Nephron progenitor cell (in vitro differentiated cells): ENCODE measurements at regions not wholly inside any gene's neighbourhood (a gene's known extent, or its start where the extent isn't known, plus 50 kb on each side); places are given as distances from the start of the nearest gene placed in this dataset.

Experiments
- DNase-seq: peaks from one replicate; pipeline ENCODE4 v3.0.0; 2021
- H3K27ac Mint-ChIP-seq: 2 replicates; pipeline ENCODE4 v1.8.0; 2021; ENCODE audit warnings: mild to moderate bottlenecking, moderate library complexity, mixed read lengths
- H3K27me3 Mint-ChIP-seq: 2 replicates; pipeline ENCODE4 v1.8.0; 2021; ENCODE audit warnings: mild to moderate bottlenecking, low read depth, mixed read lengths; ENCODE audit not compliant: poor library complexity
- H3K36me3 Mint-ChIP-seq: 2 replicates; pipeline ENCODE4 v1.8.0; 2021; ENCODE audit warnings: low read depth, mixed read lengths
- H3K4me1 Mint-ChIP-seq: 2 replicates; pipeline ENCODE4 v1.8.0; 2021; ENCODE audit warnings: mixed read lengths
- H3K4me3 Mint-ChIP-seq: 2 replicates; pipeline ENCODE4 v1.8.0; 2021; ENCODE audit warnings: mild to moderate bottlenecking, moderate library complexity, mixed read lengths
- H3K9me3 Mint-ChIP-seq: 2 replicates; pipeline ENCODE4 v1.8.0; 2021; ENCODE audit warnings: mild to moderate bottlenecking, moderate library complexity, mixed read lengths
- CTCF ChIP-seq: fragments of 200-600 bp; sonication (generic); IDR thresholded peaks from 2 replicates; pipeline ENCODE4 v1.5.0; 2021; ENCODE audit warnings: antibody characterized with exemption

- Mint-ChIP-seq H3K4me1 (peaks cover 43% of the 10 kb centered on the region), H3K27me3 (peaks cover 21% of the 10 kb centered on the region), H3K9me3 (no peaks in the 10 kb centered on the region), H3K27ac (no peak overlapping the region), H3K36me3 (no peaks in the 10 kb centered on the region), H3K4me3 (no peak overlapping the region)
- DNase-seq: no peak
- no peak for TF ChIP-seq CTCF
These were observed 55.1 kb downstream of the SOX9 start for GRCh38 chr17:72175787-72176515.

GRCh38 chr17:72176516-72176851 lies 55.7 kb downstream of the SOX9 start:
- Mint-ChIP-seq H3K4me3 (no peak overlapping the region), H3K9me3 (peaks cover 3% of the 10 kb centered on the region), H3K27me3 (peaks cover 19% of the 10 kb centered on the region), H3K36me3 (no peaks in the 10 kb centered on the region), H3K27ac (no peak overlapping the region), H3K4me1 (peaks cover 40% of the 10 kb centered on the region)
- no peak for DNase-seq
- TF ChIP-seq CTCF: no peak

- no peak for DNase-seq
- no peak overlapping the region for H3K27ac Mint-ChIP-seq
- H3K36me3 Mint-ChIP-seq: no peaks in the 10 kb centered on the region
- peaks cover 3% of the 10 kb centered on the region for H3K9me3 Mint-ChIP-seq
- TF ChIP-seq CTCF: no peak
- H3K4me3 Mint-ChIP-seq: no peak overlapping the region
- peaks cover 16% of the 10 kb centered on the region for H3K27me3 Mint-ChIP-seq
- peaks cover 34% of the 10 kb centered on the region for H3K4me1 Mint-ChIP-seq
These were observed 56.3 kb downstream of the SOX9 start for GRCh38 chr17:72176951-72177660.

DNA sequence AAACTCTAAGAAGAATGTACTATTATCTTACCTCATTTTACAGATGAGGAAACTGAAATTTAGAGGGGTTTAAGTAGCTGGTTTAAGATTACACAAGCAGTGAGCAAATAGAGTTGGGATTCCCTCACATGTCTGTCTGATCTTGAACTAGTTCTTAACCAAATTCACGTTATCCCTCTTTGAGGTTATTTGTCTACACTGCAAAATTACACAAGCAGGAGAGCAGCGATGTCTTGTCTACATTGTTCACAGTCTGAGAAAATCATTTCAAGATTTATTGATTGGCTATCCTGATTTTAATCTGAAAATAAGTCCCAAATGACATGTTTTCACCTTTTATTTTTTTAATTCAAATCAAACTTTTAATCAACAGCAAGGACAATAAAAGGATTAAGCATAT lies 56.9 kb downstream of the SOX9 start:
- Mint-ChIP-seq H3K4me3 (no peak overlapping the region), H3K4me1 (peaks cover 30% of the 10 kb centered on the region), H3K9me3 (peaks cover 3% of the 10 kb centered on the region), H3K36me3 (no peaks in the 10 kb centered on the region), H3K27ac (no peak overlapping the region), H3K27me3 (peaks cover 15% of the 10 kb centered on the region)
- no peak for TF ChIP-seq CTCF
- no peak for DNase-seq

DNA sequence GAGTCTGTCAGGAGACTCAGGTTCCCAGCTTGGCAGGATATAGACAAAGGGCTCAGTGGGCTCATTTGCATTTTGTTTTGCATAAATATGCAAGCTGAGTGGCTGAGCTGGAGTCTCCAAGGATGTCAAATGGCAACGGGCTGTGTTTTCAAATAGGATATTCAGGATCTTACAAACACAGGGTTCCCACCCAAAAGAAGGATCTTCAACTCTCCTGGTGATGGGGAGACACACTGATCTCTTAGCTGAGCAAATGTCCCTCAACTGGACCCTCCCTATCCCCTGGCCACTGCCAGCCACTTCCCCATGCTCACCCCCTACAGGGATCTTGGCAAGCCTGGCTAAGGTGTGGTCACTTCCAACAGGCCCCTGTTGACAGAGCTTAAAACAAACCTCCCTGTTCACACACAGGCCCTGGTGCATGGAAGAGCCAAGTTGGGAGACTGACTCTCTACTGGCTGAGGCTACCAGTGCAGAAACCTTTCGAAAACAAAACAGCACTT lies 61.6 kb downstream of the SOX9 start:
- TF ChIP-seq CTCF: no peak
- Mint-ChIP-seq H3K4me1 (peaks cover 18% of the 10 kb centered on the region), H3K9me3 (peaks cover 3% of the 10 kb centered on the region), H3K27me3 (peaks cover 13% of the 10 kb centered on the region), H3K36me3 (no peaks in the 10 kb centered on the region), H3K27ac (no peak overlapping the region), H3K4me3 (no peak overlapping the region)
- no peak for DNase-seq
